GM12891 (cell line): ENCODE measurements at regions not wholly inside any gene's neighbourhood (a gene's known extent, or its start where the extent isn't known, plus 50 kb on each side); places are given as distances from the start of the nearest gene placed in this dataset.

Experiments used
- POLR2A ChIP-seq: IDR thresholded peaks from 2 replicates; pipeline ENCODE4 v1.6.1; 2011; ENCODE audit warnings: low read depth, low read length, control low read depth
- POLR2AphosphoS5 ChIP-seq: IDR thresholded peaks from 2 replicates; pipeline ENCODE4 v1.6.1; 2011; ENCODE audit warnings: low read depth, low read length, control low read depth
- SPI1 ChIP-seq: IDR thresholded peaks from 2 replicates; pipeline ENCODE4 v1.6.1; 2011; ENCODE audit warnings: low read depth, low read length, control low read depth
- TAF1 ChIP-seq: IDR thresholded peaks from 2 replicates; pipeline ENCODE4 v1.6.1; 2011; ENCODE audit warnings: low read depth, low read length, control low read depth

DNA sequence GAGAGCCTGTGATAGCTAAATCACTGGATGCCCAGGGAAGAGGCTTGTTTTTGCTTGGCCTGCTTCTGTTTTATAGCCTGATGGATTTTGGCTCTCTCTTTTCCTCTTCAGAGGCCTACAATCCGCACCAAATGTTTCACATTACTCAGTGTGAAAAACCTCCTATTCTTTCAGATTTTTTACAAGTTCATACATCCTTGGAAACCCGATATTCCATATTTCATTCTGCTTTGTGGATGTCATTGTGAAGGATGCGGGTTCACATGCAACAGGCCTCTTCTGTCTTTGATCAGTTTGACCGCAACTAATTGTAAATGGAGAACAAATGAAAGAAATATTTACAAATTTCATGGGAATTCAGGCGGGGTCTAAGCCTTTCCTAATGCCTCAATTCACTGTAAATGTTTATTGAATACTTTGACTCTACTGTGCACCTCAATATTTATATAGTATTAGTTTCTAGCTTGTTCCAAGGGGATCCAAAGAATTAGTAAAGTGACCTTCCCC lies 269.9 kb downstream of the DMRT2 start:
- no peak for TF ChIP-seq TAF1
- no peak for TF ChIP-seq POLR2A
- TF ChIP-seq POLR2AphosphoS5 = no peak
- no peak for TF ChIP-seq SPI1
